Body of pancreas (tissue), 4 donors: ENCODE measurements at regions not wholly inside any gene's neighbourhood (a gene's known extent, or its start where the extent isn't known, plus 50 kb on each side); places are given as distances from the start of the nearest gene placed in this dataset.

Experiments
- ATAC-seq: fragments of 150-250 bp; one replicate; pipeline ENCODE4 v1.9.1; 2016
- DNase-seq, 4 donors: peaks; one replicate each; pipeline ENCODE4 v3.0.0-alpha.2; 2019
- H3K27ac ChIP-seq, 4 donors: fragments of 200-600 bp; sonication (generic); 1 replicate in 3 of 4; 2 replicates in 1 of 4; pipeline versions ENCODE4 v1.5.1 to v1.6.1; 2016 to 2019; ENCODE audit warnings: mild to moderate bottlenecking in 1 of 4, mixed read lengths in 1 of 4, moderate library complexity in 1 of 4
- H3K27me3 ChIP-seq, 2 donors: fragments of 200-600 bp; sonication (generic); one replicate each; pipeline ENCODE4 v1.6.0; 2016; ENCODE audit warnings: mild to moderate bottlenecking in 1 of 2
- H3K36me3 ChIP-seq, 2 donors: fragments of 200-600 bp; sonication (generic); replicated peaks in 1 of 2; 2 replicates each; pipeline ENCODE4 v1.5.1; 2016; ENCODE audit warnings: low read depth in 2 of 2; ENCODE audit not compliant: insufficient read depth in 1 of 2
- H3K4me1 ChIP-seq: fragments of 200-600 bp; sonication (generic); one replicate; pipeline ENCODE4 v1.6.0; 2016
- H3K4me3 ChIP-seq, 2 donors: fragments of 200-600 bp; sonication (generic); 1 replicate in 1 of 2; 2 replicates in 1 of 2; pipeline ENCODE4 v1.5.1; 2016 to 2019
- H3K9me3 ChIP-seq, 3 donors: fragments of 200-600 bp; sonication (generic); 1 replicate in 2 of 3; 2 replicates in 1 of 3; pipeline ENCODE4 v1.5.1; 2016
- POLR2A ChIP-seq, 3 donors: fragments of 450-650 bp; IDR thresholded peaks; one replicate each; pipeline ENCODE4 v1.6.1; 2016; ENCODE audit warnings: antibody characterized with exemption in 3 of 3, mild to moderate bottlenecking in 2 of 3
- WGBS, 2 donors: methylation state at CpG; one replicate each; pipeline ENCODE4 v1.1.5; 2017; 5-methylcytosine and 5-hydroxymethylcytosine counted together
- intact Hi-C: fragments of 100-400 bp; cut with DNase I; formaldehyde crosslinking; loops from one replicate; pipeline ENCODE4 v1.15.1; 2023
- TF ChIP-seq, protein P1 (sequence below), 7 experiments: fragments of 450-650 bp in 4 of 7; fragments of 200-600 bp in 3 of 7; sonication (generic) in 3 of 7; IDR thresholded peaks; one replicate each; pipeline ENCODE4 v1.5.1; 2016 to 2019; ENCODE audit warnings: antibody characterized with exemption in 7 of 7

DNA sequence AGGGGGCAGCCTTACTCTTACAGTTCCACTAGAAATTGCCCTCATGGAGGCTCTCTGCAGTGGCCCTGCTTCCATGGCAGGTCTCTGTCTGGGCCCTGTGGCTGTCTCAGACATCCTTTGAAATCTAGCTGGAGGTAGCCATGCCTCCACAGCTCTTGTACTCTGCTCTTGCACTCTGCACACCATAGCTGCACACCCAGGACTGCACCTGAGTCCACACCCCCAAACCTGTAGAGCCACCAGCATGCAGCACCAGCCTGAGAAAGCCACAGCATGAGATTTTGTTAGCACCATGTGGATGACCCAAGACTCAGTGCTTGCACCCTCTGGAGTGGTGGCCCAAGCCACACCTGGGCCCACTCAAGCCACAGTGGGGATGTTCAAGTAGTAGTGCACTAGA, 376.2 kb upstream of the RND3 start:
- ATAC-seq, result no peak
- no peak for DNase-seq
- H3K4me3 ChIP-seq, result no peak overlapping the region
- no peaks in the 10 kb centered on the region for H3K27me3 ChIP-seq
- H3K36me3 ChIP-seq, result no peaks in the 10 kb centered on the region
- H3K9me3 ChIP-seq, result no peaks in the 10 kb centered on the region
- TF ChIP-seq, protein P1, sequence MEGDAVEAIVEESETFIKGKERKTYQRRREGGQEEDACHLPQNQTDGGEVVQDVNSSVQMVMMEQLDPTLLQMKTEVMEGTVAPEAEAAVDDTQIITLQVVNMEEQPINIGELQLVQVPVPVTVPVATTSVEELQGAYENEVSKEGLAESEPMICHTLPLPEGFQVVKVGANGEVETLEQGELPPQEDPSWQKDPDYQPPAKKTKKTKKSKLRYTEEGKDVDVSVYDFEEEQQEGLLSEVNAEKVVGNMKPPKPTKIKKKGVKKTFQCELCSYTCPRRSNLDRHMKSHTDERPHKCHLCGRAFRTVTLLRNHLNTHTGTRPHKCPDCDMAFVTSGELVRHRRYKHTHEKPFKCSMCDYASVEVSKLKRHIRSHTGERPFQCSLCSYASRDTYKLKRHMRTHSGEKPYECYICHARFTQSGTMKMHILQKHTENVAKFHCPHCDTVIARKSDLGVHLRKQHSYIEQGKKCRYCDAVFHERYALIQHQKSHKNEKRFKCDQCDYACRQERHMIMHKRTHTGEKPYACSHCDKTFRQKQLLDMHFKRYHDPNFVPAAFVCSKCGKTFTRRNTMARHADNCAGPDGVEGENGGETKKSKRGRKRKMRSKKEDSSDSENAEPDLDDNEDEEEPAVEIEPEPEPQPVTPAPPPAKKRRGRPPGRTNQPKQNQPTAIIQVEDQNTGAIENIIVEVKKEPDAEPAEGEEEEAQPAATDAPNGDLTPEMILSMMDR (IDR thresholded peaks at IDR 0.05), result no peak
- no peak for TF ChIP-seq POLR2A (IDR thresholded peaks at IDR 0.05)
- no peak overlapping the region for H3K27ac ChIP-seq
- intact Hi-C loops, result no loop called here
- H3K4me1 ChIP-seq, result no peaks in the 10 kb centered on the region

DNA sequence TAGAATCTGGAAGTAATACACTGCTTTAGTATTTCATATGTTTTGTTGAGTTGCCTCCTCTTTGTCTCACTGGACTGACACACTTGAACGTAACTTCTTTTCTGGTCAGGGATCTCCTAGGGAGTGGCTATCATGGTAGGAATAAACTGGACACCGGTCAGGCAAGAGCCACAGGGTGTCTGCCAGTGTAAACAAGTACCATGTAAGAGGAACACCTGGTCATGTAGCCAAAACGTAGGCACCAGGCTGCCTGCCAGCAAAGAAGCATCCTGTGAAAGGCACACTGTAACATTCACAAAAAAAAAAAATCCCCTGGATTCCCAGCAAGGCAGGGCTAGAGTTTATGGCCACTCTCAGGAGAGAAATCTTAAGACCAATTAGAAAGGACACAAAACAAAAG, 372.8 kb upstream of the RND3 start:
- WGBS, 2 donors, result 34 to 37% methylated on average over 3 of the region's 3 CpGs
- intact Hi-C loops, result no loop called here

DNA sequence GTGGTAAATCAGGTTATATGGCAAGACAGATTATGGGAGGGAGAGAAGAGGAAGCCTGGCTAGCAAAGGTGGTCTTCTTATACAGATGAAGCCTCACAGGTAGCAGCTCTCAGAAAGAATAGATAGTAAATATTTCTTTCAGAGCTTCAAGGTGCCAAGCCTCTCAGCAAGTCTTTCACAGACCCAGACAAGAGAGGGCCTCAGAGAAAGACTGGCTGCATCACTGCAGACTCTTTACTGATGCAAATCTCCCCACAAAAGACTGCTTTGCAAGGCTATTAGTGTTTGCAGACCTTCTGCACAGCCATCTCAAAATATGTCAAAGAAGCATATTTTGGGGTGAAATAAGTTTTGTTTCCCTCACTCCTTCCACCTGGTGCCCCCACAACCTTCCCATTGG, 372.4 kb upstream of the RND3 start:
- TF ChIP-seq POLR2A (IDR thresholded peaks at IDR 0.05), result no peak
- TF ChIP-seq, protein P1 (IDR thresholded peaks at IDR 0.05), result no peak
- no peak overlapping the region for H3K4me3 ChIP-seq
- no peak for DNase-seq
- ATAC-seq, result no peak
- H3K36me3 ChIP-seq, result no peaks in the 10 kb centered on the region
- peaks cover 4% of the 10 kb centered on the region for H3K4me1 ChIP-seq
- no peak overlapping the region for H3K27ac ChIP-seq
- no peaks in the 10 kb centered on the region for H3K27me3 ChIP-seq
- intact Hi-C loops, result no loop called here
- no peaks in the 10 kb centered on the region for H3K9me3 ChIP-seq

More for the DNA sequence above, 372.8 kb upstream of the RND3 start:
- Histone ChIP-seq H3K9me3 (no peaks in the 10 kb centered on the region), H3K4me3 (no peak overlapping the region), H3K4me1 (peaks cover 3% of the 10 kb centered on the region), H3K27ac (no peak overlapping the region), H3K36me3 (no peaks in the 10 kb centered on the region), H3K27me3 (no peaks in the 10 kb centered on the region)
- ATAC-seq, result no peak
- peak in 1 of 4 donors; percentile 21 for DNase-seq
- TF ChIP-seq, protein P1 (IDR thresholded peaks at IDR 0.05), result no peak
- TF ChIP-seq POLR2A (IDR thresholded peaks at IDR 0.05), result no peak

DNA sequence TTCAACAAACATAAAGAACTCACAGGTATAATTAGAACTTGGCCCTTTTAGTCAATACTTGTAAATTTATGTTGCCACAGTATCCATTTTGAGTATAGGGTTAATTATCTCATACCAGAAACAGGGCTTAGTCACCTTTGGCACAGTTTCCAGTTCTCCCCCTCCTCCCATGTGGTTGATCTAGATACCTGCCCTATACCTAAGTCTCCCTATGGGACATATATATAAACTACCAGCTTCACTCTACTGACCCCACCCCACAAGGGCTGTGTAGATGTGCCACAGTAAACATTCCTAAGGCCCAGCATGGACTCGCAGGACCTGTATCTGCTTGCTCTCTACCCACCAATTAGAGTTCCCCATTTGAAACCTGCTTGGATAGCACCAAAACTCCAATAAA, 371.7 kb upstream of the RND3 start:
- WGBS, 2 donors, result 44 to 71% methylated on average over 1 of the region's 1 CpG
- Histone ChIP-seq H3K27ac (no peak overlapping the region), H3K27me3 (no peaks in the 10 kb centered on the region), H3K4me3 (no peak overlapping the region), H3K9me3 (no peaks in the 10 kb centered on the region), H3K4me1 (peaks cover 4% of the 10 kb centered on the region), H3K36me3 (no peaks in the 10 kb centered on the region)
- intact Hi-C loops, result no loop called here
- TF ChIP-seq, protein P1 (IDR thresholded peaks at IDR 0.05), result no peak
- no peak for TF ChIP-seq POLR2A (IDR thresholded peaks at IDR 0.05)
- ATAC-seq (no peak), DNase-seq (no peak)

DNA sequence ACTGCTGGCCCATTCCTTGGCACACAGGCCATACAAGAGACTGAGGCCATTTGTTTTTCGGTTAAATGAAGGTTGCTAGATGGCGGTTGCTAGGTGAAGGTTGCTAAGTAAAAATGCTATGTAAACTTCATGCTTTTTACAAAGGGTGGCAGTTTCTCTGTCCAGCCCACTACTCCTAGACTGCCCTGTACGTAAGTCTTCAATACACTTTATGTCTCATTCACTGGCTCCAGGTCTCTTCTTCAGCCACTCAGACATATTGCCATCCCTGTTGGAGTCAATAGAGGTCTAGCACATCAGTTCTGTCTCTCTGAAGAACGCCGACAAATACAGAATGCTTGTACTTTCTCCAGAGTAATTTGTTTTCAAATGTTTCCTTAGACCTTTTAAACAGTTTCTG, 370.9 kb upstream of the RND3 start:
- 75 to 77% methylated on average over 5 of the region's 5 CpGs for WGBS, 2 donors
- no peak for DNase-seq
- H3K9me3 ChIP-seq, result no peaks in the 10 kb centered on the region
- ATAC-seq, result no peak
- peaks cover 4% of the 10 kb centered on the region for H3K4me1 ChIP-seq
- H3K4me3 ChIP-seq, result no peak overlapping the region
- no peak for TF ChIP-seq POLR2A (IDR thresholded peaks at IDR 0.05)
- TF ChIP-seq, protein P1 (IDR thresholded peaks at IDR 0.05), result no peak
- intact Hi-C loops, result no loop called here
- H3K27ac ChIP-seq, result no peak overlapping the region
- no peaks in the 10 kb centered on the region for H3K36me3 ChIP-seq
- H3K27me3 ChIP-seq, result no peaks in the 10 kb centered on the region
